DND-41 (cell line): ENCODE measurements at regions not wholly inside any gene's neighbourhood (a gene's known extent, or its start where the extent isn't known, plus 50 kb on each side); places are given as distances from the start of the nearest gene placed in this dataset.

Source experiments
- ATAC-seq: fragments of 200-7000 bp; cut with Tn5 transposase; 3 replicates; pipeline ENCODE4 v1.9.1; 2021; ENCODE audit warnings: low read depth; ENCODE audit not compliant: insufficient read depth
- DNase-seq: peaks from one replicate; pipeline ENCODE4 v3.0.0-alpha.2; 2020
- H2AFZ ChIP-seq: 2 replicates; pipeline ENCODE4 v1.6.0; 2012; ENCODE audit warnings: low read depth, low read length
- H3K27ac ChIP-seq: 2 replicates; pipeline ENCODE4 v1.5.1; 2012; ENCODE audit warnings: low read length, inconsistent platforms
- H3K27me3 ChIP-seq: fragments of 200-600 bp; sonication (generic); 2 replicates; pipeline ENCODE4 v1.6.0; 2012; ENCODE audit warnings: low read length, mild to moderate bottlenecking, inconsistent platforms; ENCODE audit not compliant: insufficient read depth, poor library complexity
- H3K36me3 ChIP-seq: 2 replicates; pipeline ENCODE4 v1.5.1; 2012; ENCODE audit warnings: low read length, inconsistent platforms; ENCODE audit not compliant: insufficient read depth
- H3K4me1 ChIP-seq: 2 replicates; pipeline ENCODE4 v1.5.1; 2012; ENCODE audit warnings: mild to moderate bottlenecking, low read length; ENCODE audit not compliant: insufficient read depth
- H3K4me2 ChIP-seq: 2 replicates; pipeline ENCODE4 v1.6.0; 2012; ENCODE audit warnings: mild to moderate bottlenecking, moderate library complexity, low read length, inconsistent platforms; ENCODE audit not compliant: insufficient read depth
- H3K4me3 ChIP-seq, 2 experiments: fragments of 200-600 bp in 1 of 2; shearing (Covaris generic) in 1 of 2; 2 replicates each; pipeline ENCODE4 v1.5.1; 2012 to 2016; ENCODE audit warnings: inconsistent platforms in 2 of 2, low read length in 2 of 2, mild to moderate bottlenecking in 2 of 2, low read depth in 1 of 2, moderate library complexity in 1 of 2
- H3K79me2 ChIP-seq: 2 replicates; pipeline ENCODE4 v1.6.0; 2012; ENCODE audit warnings: low read length, inconsistent platforms; ENCODE audit not compliant: insufficient read depth
- H3K9ac ChIP-seq: 2 replicates; pipeline ENCODE4 v1.6.0; 2012; ENCODE audit warnings: low read depth, mild to moderate bottlenecking, inconsistent platforms, low read length, moderate library complexity
- H3K9me3 ChIP-seq: 2 replicates; pipeline ENCODE4 v1.5.1; 2012; ENCODE audit warnings: low read length, moderate library complexity, mild to moderate bottlenecking, inconsistent platforms; ENCODE audit not compliant: insufficient read depth, severe bottlenecking
- H4K20me1 ChIP-seq: 2 replicates; pipeline ENCODE4 v1.6.0; 2012; ENCODE audit warnings: low read length; ENCODE audit not compliant: insufficient read depth
- CTCF ChIP-seq: IDR thresholded peaks from 2 replicates; pipeline ENCODE4 v1.5.1; 2012; ENCODE audit warnings: borderline replicate concordance, low read length, moderate library complexity, mild to moderate bottlenecking; ENCODE audit not compliant: poor library complexity, severe bottlenecking; ENCODE audit errors: extremely low read depth
- EZH2 ChIP-seq: IDR thresholded peaks from 3 replicates; pipeline ENCODE4 v1.6.1; 2012; ENCODE audit warnings: borderline replicate concordance, low read depth, mild to moderate bottlenecking, moderate library complexity, low read length, inconsistent platforms; ENCODE audit not compliant: severe bottlenecking

GRCh38 chr22:49406879-49407587 lies 420.6 kb downstream of the BRD1 start:
- TF ChIP-seq EZH2, result no peak
- TF ChIP-seq CTCF, result no peak
- Histone ChIP-seq H3K27me3 (no peaks in the 10 kb centered on the region), H3K4me1 (no peaks in the 10 kb centered on the region), H3K4me2 (no peak overlapping the region), H3K27ac (no peak overlapping the region), H3K9me3 (no peaks in the 10 kb centered on the region), H3K36me3 (no peaks in the 10 kb centered on the region), H3K9ac (no peak overlapping the region), H3K4me3 (no peak overlapping the region), H2AFZ (no peak overlapping the region), H4K20me1 (no peaks in the 10 kb centered on the region), H3K79me2 (no peaks in the 10 kb centered on the region)
- DNase-seq (no peak), ATAC-seq (no peak)

GRCh38 chr22:49406047-49406650 lies 421.5 kb downstream of the BRD1 start:
- no peak overlapping the region for H3K4me2 ChIP-seq
- H3K36me3 ChIP-seq, result no peaks in the 10 kb centered on the region
- no peaks in the 10 kb centered on the region for H3K9me3 ChIP-seq
- no peak overlapping the region for H2AFZ ChIP-seq
- no peak overlapping the region for H3K4me3 ChIP-seq
- DNase-seq (no peak), ATAC-seq (no peak)
- no peaks in the 10 kb centered on the region for H3K27me3 ChIP-seq
- no peak overlapping the region for H3K9ac ChIP-seq
- TF ChIP-seq CTCF, result no peak
- no peak for TF ChIP-seq EZH2
- no peaks in the 10 kb centered on the region for H4K20me1 ChIP-seq
- no peak overlapping the region for H3K27ac ChIP-seq
- H3K79me2 ChIP-seq, result no peaks in the 10 kb centered on the region
- no peaks in the 10 kb centered on the region for H3K4me1 ChIP-seq

GRCh38 chr22:49405590-49405989 lies 422.1 kb downstream of the BRD1 start:
- H3K27ac ChIP-seq, result no peak overlapping the region
- TF ChIP-seq EZH2 (no peak), CTCF (no peak)

More at GRCh38 chr22:49405590-49405989, 422.1 kb downstream of the BRD1 start:
- Histone ChIP-seq H3K9ac (no peak overlapping the region), H2AFZ (no peak overlapping the region), H3K9me3 (no peaks in the 10 kb centered on the region), H3K4me1 (no peaks in the 10 kb centered on the region), H3K36me3 (no peaks in the 10 kb centered on the region), H3K79me2 (no peaks in the 10 kb centered on the region), H3K4me3 (no peak overlapping the region), H4K20me1 (no peaks in the 10 kb centered on the region), H3K4me2 (no peak overlapping the region), H3K27me3 (no peaks in the 10 kb centered on the region)
- no peak for ATAC-seq
- no peak for DNase-seq
